Prostate gland (tissue), 2 donors: ENCODE measurements at regions not wholly inside any gene's neighbourhood (a gene's known extent, or its start where the extent isn't known, plus 50 kb on each side); places are given as distances from the start of the nearest gene placed in this dataset.
A peak's percentile ranks its signal among the peaks of the same experiment; 100 is the strongest.
"Not testable (repeated sequence)": the region's sequence is repeated elsewhere in the genome, so short reads cannot be mapped to it uniquely, and the experiment has no call there.

Experiments used
- DNase-seq: peaks from one replicate; pipeline ENCODE4 v3.0.0-alpha.2; 2019; ENCODE audit warnings: low spot score
- H3K27ac ChIP-seq, 2 donors: fragments of 200-600 bp; sonication (generic); 2 replicates each; pipeline ENCODE4 v1.5.1; 2017 to 2019
- H3K27me3 ChIP-seq: fragments of 200-600 bp; sonication (generic); replicated peaks from 2 replicates; pipeline ENCODE4 v1.5.1; 2019; ENCODE audit not compliant: insufficient read depth
- H3K36me3 ChIP-seq, 2 donors: fragments of 200-600 bp; sonication (generic); 1 replicate in 1 of 2; 2 replicates in 1 of 2; pipeline versions ENCODE4 v1.5.1 to v1.8.1; 2017 to 2019
- H3K4me1 ChIP-seq: fragments of 200-600 bp; sonication (generic); replicated peaks from 2 replicates; pipeline ENCODE4 v1.5.1; 2019
- H3K4me3 ChIP-seq, 2 donors: fragments of 200-600 bp; sonication (generic); 2 replicates each; pipeline ENCODE4 v1.5.1; 2017 to 2019
- H3K9me3 ChIP-seq: fragments of 200-600 bp; sonication (generic); 2 replicates; pipeline ENCODE4 v1.5.1; 2017
- POLR2A ChIP-seq: fragments of 450-650 bp; IDR thresholded peaks from one replicate; pipeline ENCODE4 v1.6.1; 2016; ENCODE audit warnings: antibody characterized with exemption, mild to moderate bottlenecking
- POLR2AphosphoS5 ChIP-seq: sonication (generic); formaldehyde crosslinking; IDR thresholded peaks from one replicate; pipeline ENCODE4 v1.6.1; 2017; ENCODE audit warnings: antibody characterized with exemption
- WGBS: methylation state at CpG from one replicate; pipeline ENCODE4 v1.1.5; 2018; 5-methylcytosine and 5-hydroxymethylcytosine counted together
- intact Hi-C: fragments of 100-400 bp; cut with DNase I; formaldehyde crosslinking; loops from one replicate; pipeline ENCODE4 v1.14.2; 2022
- TF ChIP-seq, protein P1 (sequence below), 4 experiments: fragments of 200-600 bp in 2 of 4; fragments of 450-650 bp in 2 of 4; sonication (generic) in 2 of 4; IDR thresholded peaks; 1 replicate in 3 of 4; 2 replicates in 1 of 4; pipeline ENCODE4 v1.5.1; 2016 to 2019; ENCODE audit warnings: antibody characterized with exemption in 4 of 4, mild to moderate bottlenecking in 2 of 4, moderate library complexity in 2 of 4

DNA sequence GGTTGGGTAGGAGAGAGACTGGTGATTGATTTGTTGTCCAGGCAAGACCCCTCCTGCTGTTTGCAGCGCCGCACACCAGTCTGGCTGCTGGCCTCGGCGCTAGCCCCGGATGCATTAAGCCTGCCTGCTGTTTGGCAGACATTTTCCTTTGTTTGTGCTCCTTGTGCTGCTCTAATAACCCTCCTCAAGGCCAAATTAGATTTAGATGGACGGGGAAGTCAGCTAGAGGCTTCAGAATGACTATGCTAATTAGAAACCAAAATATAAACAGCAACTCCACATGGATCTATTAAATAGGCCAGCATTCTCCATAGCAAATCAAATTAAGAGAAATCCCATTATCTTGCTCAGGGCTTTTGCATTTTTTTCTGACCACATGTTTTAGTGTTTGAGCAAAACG is 445.2 kb downstream of the SQOR start:
- TF ChIP-seq POLR2A (no peak), POLR2AphosphoS5 (no peak)
- TF ChIP-seq, protein P1, sequence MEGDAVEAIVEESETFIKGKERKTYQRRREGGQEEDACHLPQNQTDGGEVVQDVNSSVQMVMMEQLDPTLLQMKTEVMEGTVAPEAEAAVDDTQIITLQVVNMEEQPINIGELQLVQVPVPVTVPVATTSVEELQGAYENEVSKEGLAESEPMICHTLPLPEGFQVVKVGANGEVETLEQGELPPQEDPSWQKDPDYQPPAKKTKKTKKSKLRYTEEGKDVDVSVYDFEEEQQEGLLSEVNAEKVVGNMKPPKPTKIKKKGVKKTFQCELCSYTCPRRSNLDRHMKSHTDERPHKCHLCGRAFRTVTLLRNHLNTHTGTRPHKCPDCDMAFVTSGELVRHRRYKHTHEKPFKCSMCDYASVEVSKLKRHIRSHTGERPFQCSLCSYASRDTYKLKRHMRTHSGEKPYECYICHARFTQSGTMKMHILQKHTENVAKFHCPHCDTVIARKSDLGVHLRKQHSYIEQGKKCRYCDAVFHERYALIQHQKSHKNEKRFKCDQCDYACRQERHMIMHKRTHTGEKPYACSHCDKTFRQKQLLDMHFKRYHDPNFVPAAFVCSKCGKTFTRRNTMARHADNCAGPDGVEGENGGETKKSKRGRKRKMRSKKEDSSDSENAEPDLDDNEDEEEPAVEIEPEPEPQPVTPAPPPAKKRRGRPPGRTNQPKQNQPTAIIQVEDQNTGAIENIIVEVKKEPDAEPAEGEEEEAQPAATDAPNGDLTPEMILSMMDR (IDR thresholded peaks at IDR 0.05), result no peak
- no peak overlapping the region for H3K4me3 ChIP-seq
- H3K4me1 ChIP-seq, result no peaks in the 10 kb centered on the region
- no peak overlapping the region for H3K27ac ChIP-seq
- no peaks in the 10 kb centered on the region for H3K27me3 ChIP-seq
- DNase-seq, result no peak
- H3K36me3 ChIP-seq, result no peaks in the 10 kb centered on the region
- no peaks in the 10 kb centered on the region for H3K9me3 ChIP-seq
- intact Hi-C loops, result no loop called here
- WGBS, result 38% methylated on average over 7 of the region's 7 CpGs

DNA sequence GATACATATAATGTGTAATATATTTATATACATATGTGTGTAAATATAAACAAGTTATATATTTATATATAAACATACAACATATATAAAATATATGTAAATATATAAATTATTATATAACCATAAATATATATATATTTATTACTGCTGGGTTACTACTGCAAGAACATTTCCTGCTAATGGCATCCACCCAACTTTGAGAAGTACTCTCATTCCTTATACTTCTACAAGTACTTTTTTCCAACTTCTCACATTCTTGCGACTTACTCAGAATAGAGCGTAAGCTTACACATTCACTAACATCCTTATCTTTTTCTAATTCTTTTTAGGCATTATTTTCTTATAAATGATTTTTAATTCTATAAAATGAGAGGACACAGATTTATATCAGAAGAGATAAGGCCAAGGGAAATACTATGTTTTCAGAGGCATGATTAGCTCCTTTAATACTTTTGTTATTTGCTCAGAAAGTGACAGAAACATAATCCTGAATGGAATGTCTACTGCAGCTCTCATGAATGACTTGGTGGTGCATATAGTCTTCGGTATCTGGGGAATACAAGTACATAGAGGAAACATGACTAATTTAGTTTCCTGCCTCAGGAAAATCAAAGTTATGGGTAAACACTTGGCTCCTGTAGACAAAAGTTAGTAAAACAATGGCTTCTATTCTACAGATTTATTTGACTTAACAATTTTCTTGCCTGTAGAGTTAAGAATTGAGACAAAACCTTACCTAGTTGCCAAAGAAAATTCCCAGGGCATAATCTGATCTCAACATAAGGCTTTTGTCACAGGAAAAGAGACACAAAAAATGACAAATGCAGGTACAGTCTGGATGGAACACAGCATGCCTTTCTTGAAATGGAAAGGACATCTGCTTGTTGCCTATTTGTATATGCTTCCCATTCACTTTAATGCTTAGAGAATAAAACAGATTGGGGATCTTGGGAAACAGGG is 453.9 kb downstream of the SQOR start:
- WGBS, result 77% methylated on average over 3 of the region's 3 CpGs
- H3K9me3 ChIP-seq, result no peaks in the 10 kb centered on the region
- intact Hi-C loops, result no loop called here
- TF ChIP-seq POLR2AphosphoS5 (no peak), POLR2A (no peak)
- TF ChIP-seq, protein P1 (IDR thresholded peaks at IDR 0.05), result no peak
- H3K4me3 ChIP-seq, result no peak overlapping the region
- H3K27me3 ChIP-seq, result no peaks in the 10 kb centered on the region
- H3K36me3 ChIP-seq, result no peaks in the 10 kb centered on the region
- H3K27ac ChIP-seq, result no peak overlapping the region
- no peak for DNase-seq
- H3K4me1 ChIP-seq, result no peaks in the 10 kb centered on the region

DNA sequence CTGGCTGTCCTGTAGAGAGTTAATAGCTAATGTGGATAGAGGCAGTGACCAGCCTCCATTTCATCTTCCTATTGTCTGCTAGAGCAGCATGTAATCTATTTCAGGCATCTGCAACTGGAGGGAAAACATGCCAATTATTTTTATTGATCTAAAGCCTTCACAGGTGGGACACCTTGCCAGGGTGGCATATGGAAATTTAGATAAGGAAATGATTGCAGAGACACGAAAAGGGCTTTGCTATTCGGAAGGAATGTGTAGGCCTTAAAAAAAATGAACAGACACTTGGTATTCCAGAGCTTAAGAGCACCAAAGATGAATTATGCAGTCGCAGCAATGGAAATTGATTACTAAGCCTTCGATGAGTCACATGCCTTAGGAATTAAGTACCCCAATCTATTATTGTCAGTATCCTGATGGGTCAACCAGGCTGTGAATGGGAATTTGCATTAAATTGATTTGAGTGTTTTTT is 454.7 kb downstream of the SQOR start:
- no peak for TF ChIP-seq POLR2AphosphoS5
- TF ChIP-seq POLR2A, result no peak
- TF ChIP-seq, protein P1 (IDR thresholded peaks at IDR 0.05), result no peak
- Histone ChIP-seq H3K36me3 (no peaks in the 10 kb centered on the region), H3K27ac (no peak overlapping the region), H3K4me1 (no peaks in the 10 kb centered on the region), H3K9me3 (no peaks in the 10 kb centered on the region), H3K27me3 (no peaks in the 10 kb centered on the region), H3K4me3 (no peak overlapping the region)
- DNase-seq, result no peak
- WGBS, result 61% methylated on average over 4 of the region's 4 CpGs
- intact Hi-C loops, result no loop called here

DNA sequence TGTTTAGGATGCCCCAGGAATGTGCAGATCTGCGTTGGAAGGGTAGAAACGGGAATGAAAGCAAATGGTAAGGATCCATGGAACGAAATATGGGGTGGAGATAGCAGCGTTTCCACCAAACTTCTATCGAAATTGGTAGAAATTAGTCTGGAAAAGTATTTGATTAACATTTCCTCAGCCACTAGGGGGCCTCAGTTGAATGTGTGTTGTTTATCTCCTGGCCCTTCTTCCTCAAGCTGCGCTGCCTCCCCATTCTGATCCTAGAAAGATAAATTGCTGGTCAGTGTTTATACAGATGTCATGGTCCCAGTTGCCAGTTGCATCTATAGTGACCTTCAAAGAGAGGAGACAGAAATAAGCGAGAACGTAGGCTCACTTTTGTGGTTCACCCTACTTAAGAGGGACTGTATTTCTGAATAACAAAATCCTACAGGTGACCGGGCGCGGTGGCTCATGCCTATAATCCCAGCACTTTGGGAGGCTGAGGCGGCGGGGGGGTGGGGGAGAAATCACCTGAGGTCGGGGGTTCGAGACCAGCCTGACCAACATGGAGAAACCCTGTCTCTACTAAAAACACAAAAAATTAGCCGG is 457.1 kb downstream of the SQOR start:
- 82% methylated on average over 16 of the region's 16 CpGs for WGBS
- Histone ChIP-seq H3K4me3 (no peak overlapping the region), H3K27ac (no peak overlapping the region), H3K36me3 (no peaks in the 10 kb centered on the region), H3K9me3 (no peaks in the 10 kb centered on the region), H3K27me3 (no peaks in the 10 kb centered on the region), H3K4me1 (no peaks in the 10 kb centered on the region)
- no peak for TF ChIP-seq POLR2A
- TF ChIP-seq POLR2AphosphoS5, result no peak
- TF ChIP-seq, protein P1 (IDR thresholded peaks at IDR 0.05), result peak in 3 of 4 experiments; percentile 31 to 49 (median 46)
- DNase-seq, result peak; percentile 19
- intact Hi-C loops, result no loop called here

DNA sequence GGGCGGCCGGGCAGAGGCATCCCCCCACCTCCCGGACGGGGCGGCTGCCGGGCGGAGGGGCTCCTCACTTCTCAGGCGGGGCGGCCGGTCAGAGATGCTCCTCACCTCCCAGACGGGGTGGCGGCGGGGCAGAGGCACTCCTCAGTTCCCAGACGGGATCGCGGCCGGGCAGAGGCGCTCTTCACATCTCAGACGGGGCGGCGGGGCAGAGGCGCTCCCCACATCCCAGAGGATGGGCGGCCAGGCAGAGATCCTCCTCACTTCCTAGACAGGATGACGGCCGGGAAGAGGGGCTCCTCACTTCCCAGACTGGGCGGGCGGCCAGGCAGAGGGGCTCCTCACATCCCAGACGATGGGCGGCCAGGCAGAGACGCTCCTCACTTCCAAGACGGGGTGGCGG is 463.2 kb downstream of the SQOR start:
- WGBS, result 97% methylated on average over 32 of the region's 32 CpGs
- H3K36me3 ChIP-seq, intact Hi-C loops, H3K27me3 ChIP-seq, H3K27ac ChIP-seq, DNase-seq, H3K9me3 ChIP-seq, H3K4me1 ChIP-seq, H3K4me3 ChIP-seq: not testable (repeated sequence)
